ENCODE measurements at regions not wholly inside any gene's neighbourhood (a gene's known extent, or its start where the extent isn't known, plus 50 kb on each side); places are given as distances from the start of the nearest gene placed in this dataset.

- DNase-seq: no peak
These were observed 342.5 kb downstream of the RPS24 start for GRCh38 chr10:78375854-78376785.

- DNase-seq: no peak
These were observed 343.7 kb downstream of the RPS24 start for GRCh38 chr10:78377356-78377755.

- DNase-seq: no peak
These were observed 344.5 kb downstream of the RPS24 start for GRCh38 chr10:78378192-78378591.

GRCh38 chr10:78381107-78381506 lies 347.4 kb downstream of the RPS24 start:
- peak; percentile 66 for DNase-seq

GRCh38 chr10:78382047-78382446 lies 348.4 kb downstream of the RPS24 start:
- DNase-seq: no peak

GRCh38 chr10:78382772-78383171 lies 349.1 kb downstream of the RPS24 start:
- DNase-seq: no peak

GRCh38 chr10:78383378-78384048 lies 349.9 kb downstream of the RPS24 start:
- DNase-seq: no peak

- DNase-seq: no peak
These were observed 350.4 kb downstream of the RPS24 start for GRCh38 chr10:78384049-78384431.

GRCh38 chr10:78385599-78385998 lies 351.9 kb downstream of the RPS24 start:
- DNase-seq: no peak

GRCh38 chr10:78386509-78386908 lies 352.8 kb downstream of the RPS24 start:
- DNase-seq: no peak

- DNase-seq: no peak
These were observed 354.8 kb downstream of the RPS24 start for GRCh38 chr10:78388331-78389050.

GRCh38 chr10:78389419-78389818 lies 355.8 kb downstream of the RPS24 start:
- DNase-seq: no peak

- DNase-seq: no peak
These were observed 356.4 kb downstream of the RPS24 start for GRCh38 chr10:78390051-78390450.

GRCh38 chr10:78390817-78391216 lies 357.2 kb downstream of the RPS24 start:
- no peak for DNase-seq

GRCh38 chr10:78391585-78391984 lies 357.9 kb downstream of the RPS24 start:
- DNase-seq: no peak

- no peak for DNase-seq
These were observed 358.5 kb downstream of the RPS24 start for GRCh38 chr10:78392197-78392596.

GRCh38 chr10:78393094-78393493 lies 359.4 kb downstream of the RPS24 start:
- DNase-seq: no peak

GRCh38 chr10:78394047-78394446 lies 360.4 kb downstream of the RPS24 start:
- DNase-seq: no peak

- no peak for DNase-seq
These were observed 361.5 kb downstream of the RPS24 start for GRCh38 chr10:78395162-78395561.

- no peak for DNase-seq
These were observed 363.1 kb downstream of the RPS24 start for GRCh38 chr10:78396754-78397153.

GRCh38 chr10:78397786-78398185 lies 364.1 kb downstream of the RPS24 start:
- no peak for DNase-seq

- DNase-seq: no peak
These were observed 364.7 kb downstream of the RPS24 start for GRCh38 chr10:78398382-78398781.

GRCh38 chr10:78401624-78402367 lies 368.1 kb downstream of the RPS24 start:
- DNase-seq: peak; percentile 30
